Endothelial cell of umbilical vein (primary cell): ENCODE measurements at regions not wholly inside any gene's neighbourhood (a gene's known extent, or its start where the extent isn't known, plus 50 kb on each side); places are given as distances from the start of the nearest gene placed in this dataset.

Source experiments
- BruUV-seq: library from RNA; stranded (reverse); fragments of 400-500 nt; replicated peaks from 2 replicates; lab custom pipeline; 2021; lab: Mats Ljungman, UMichigan
- CTCF ChIA-PET: fragments of 300-600, 350-600 bp; sonication (Branson Sonifier 250); formaldehyde crosslinking; loops from one replicate; lab custom pipeline; 2021; ENCODE audit warnings: antibody characterized with exemption, inconsistent platforms; lab: Charles Lee
- POLR2A ChIA-PET: fragments of 300-600, 350-600 bp; sonication (Branson Sonifier 250); formaldehyde crosslinking; loops from one replicate; lab custom pipeline; 2021; ENCODE audit warnings: antibody characterized with exemption, inconsistent platforms; lab: Charles Lee
- DNase-seq: peaks from one replicate; pipeline ENCODE4 v3.0.0-alpha.2; 2011; ENCODE audit warnings: low read depth, low spot score
- FAIRE-seq: peaks from 2 replicates; lab custom pipeline; 2011; peaks lifted over from hg19 to GRCh38; lab: Jason Lieb, UNC
- H2AFZ ChIP-seq: 2 replicates; pipeline ENCODE4 v1.6.0; 2012; ENCODE audit warnings: low read depth, low read length, control low read depth, inconsistent platforms
- H3K27ac ChIP-seq: 2 replicates; pipeline ENCODE4 v1.5.1; 2011; ENCODE audit warnings: low read depth, mild to moderate bottlenecking, control low read depth, low read length, moderate library complexity; ENCODE audit not compliant: insufficient read depth
- H3K27me3 ChIP-seq, 2 experiments: 2 replicates each; pipeline versions ENCODE4 v1.6.0 to v1.6.1; 2011; ENCODE audit warnings: low read length in 2 of 2, mixed read lengths in 1 of 2; ENCODE audit not compliant: control insufficient read depth in 2 of 2, insufficient read depth in 2 of 2
- H3K36me3 ChIP-seq, 2 experiments: 2 replicates in 1 of 2; 3 replicates in 1 of 2; pipeline ENCODE4 v1.5.1; 2011; ENCODE audit warnings: low read length in 2 of 2, mild to moderate bottlenecking in 1 of 2, moderate library complexity in 1 of 2; ENCODE audit not compliant: control insufficient read depth in 2 of 2, insufficient read depth in 2 of 2; ENCODE audit errors: extremely low read depth in 1 of 2
- H3K4me1 ChIP-seq: 3 replicates; pipeline ENCODE4 v1.5.1; 2011; ENCODE audit warnings: mild to moderate bottlenecking, low read length; ENCODE audit not compliant: control insufficient read depth, insufficient read depth; ENCODE audit errors: extremely low read depth
- H3K4me2 ChIP-seq: 2 replicates; pipeline ENCODE4 v1.6.1; 2011; ENCODE audit warnings: low read length, control low read depth, mixed read lengths; ENCODE audit not compliant: insufficient read depth
- H3K4me3 ChIP-seq, 3 experiments: fragments of 200-600 bp in 1 of 3; sonication (generic), shearing (Covaris generic) in 1 of 3; replicated peaks in 1 of 3; 2 replicates each; pipeline ENCODE4 v1.5.1; 2011 to 2016; ENCODE audit warnings: control low read depth in 3 of 3, low read length in 3 of 3, mild to moderate bottlenecking in 2 of 3, inconsistent platforms in 1 of 3, low read depth in 1 of 3, moderate library complexity in 1 of 3; ENCODE audit not compliant: insufficient read depth in 1 of 3
- H3K79me2 ChIP-seq: 2 replicates; pipeline ENCODE4 v1.6.0; 2012; ENCODE audit warnings: low read length, inconsistent platforms; ENCODE audit not compliant: control insufficient read depth, insufficient read depth
- H3K9ac ChIP-seq: replicated peaks from 2 replicates; pipeline ENCODE3; 2011; ENCODE audit warnings: low read length, control low read depth; ENCODE audit not compliant: insufficient read depth; ENCODE audit errors: extremely low read depth
- H3K9me1 ChIP-seq: replicated peaks from 3 replicates; pipeline ENCODE4 v1.6.0; 2011; ENCODE audit warnings: mild to moderate bottlenecking, low read length; ENCODE audit not compliant: control insufficient read depth, insufficient read depth; ENCODE audit errors: extremely low read depth
- H3K9me3 ChIP-seq: replicated peaks from 2 replicates; pipeline ENCODE4 v1.5.1; 2012; ENCODE audit warnings: low read length, inconsistent platforms; ENCODE audit not compliant: control insufficient read depth, insufficient read depth
- H4K20me1 ChIP-seq: replicated peaks from 2 replicates; pipeline ENCODE3; 2011; ENCODE audit warnings: mild to moderate bottlenecking, low read length; ENCODE audit not compliant: control insufficient read depth, insufficient read depth; ENCODE audit errors: extremely low read depth
- EZH2 ChIP-seq: IDR thresholded peaks from 2 replicates; pipeline ENCODE4 v1.6.1; 2012; ENCODE audit warnings: borderline replicate concordance, low read depth, mild to moderate bottlenecking, moderate library complexity, low read length, inconsistent platforms; ENCODE audit not compliant: severe bottlenecking
- FOS ChIP-seq: IDR thresholded peaks from 2 replicates; pipeline ENCODE4 v1.6.1; 2011; ENCODE audit warnings: mild to moderate bottlenecking, low read length, moderate library complexity, borderline replicate concordance; ENCODE audit not compliant: insufficient read depth
- GATA2 ChIP-seq: IDR thresholded peaks from 2 replicates; pipeline ENCODE4 v1.7.0; 2011; ENCODE audit warnings: low read depth, mild to moderate bottlenecking, moderate library complexity, mixed read lengths, low read length; ENCODE audit not compliant: insufficient read length, insufficient read depth
- JUN ChIP-seq: IDR thresholded peaks from 2 replicates; pipeline ENCODE4 v1.6.1; 2011; ENCODE audit warnings: borderline replicate concordance, low read depth; ENCODE audit not compliant: insufficient read length, insufficient read depth
- MYC ChIP-seq: IDR thresholded peaks from one replicate; pipeline ENCODE4 v1.6.1; 2011; ENCODE audit warnings: mild to moderate bottlenecking, low read depth, low read length
- POLR2A ChIP-seq: IDR thresholded peaks from 2 replicates; pipeline ENCODE4 v1.6.1; 2012; ENCODE audit warnings: low read depth, mild to moderate bottlenecking, control low read depth, low read length
- POLR2AphosphoS5 ChIP-seq: IDR thresholded peaks from 2 replicates; pipeline ENCODE4 v1.6.1; 2012; ENCODE audit warnings: low read depth, mild to moderate bottlenecking, control low read depth, low read length, moderate library complexity; ENCODE audit not compliant: insufficient read depth
- dilution Hi-C: fragments of 300-500 bp; cut with MboI; formaldehyde crosslinking; loops from one replicate; pipeline ENCODE4 v1.15.0; 2019; ENCODE audit warnings: low sequenced_read_pairs; ENCODE audit not compliant: extremely low pct_ligation_motif_present
- intact Hi-C: fragments of 100-400 bp; cut with micrococcal nuclease; formaldehyde crosslinking; loops from one replicate; pipeline ENCODE4 v1.10.0; 2022
- TF ChIP-seq, protein P1 (sequence below), 2 donors: IDR thresholded peaks; 1 replicate in 1 of 2; 2 replicates in 1 of 2; pipeline ENCODE4 v1.5.1; 2011; ENCODE audit warnings: low read length in 2 of 2, mild to moderate bottlenecking in 2 of 2, moderate library complexity in 2 of 2, control low read depth in 1 of 2, inconsistent platforms in 1 of 2, low read depth in 1 of 2; ENCODE audit not compliant: insufficient read depth in 1 of 2; ENCODE audit errors: extremely low read depth in 1 of 2
- TF ChIP-seq, protein P2 (sequence below): IDR thresholded peaks from 2 replicates; pipeline ENCODE4 v1.6.1; 2011; ENCODE audit not compliant: insufficient read depth, insufficient read length

DNA sequence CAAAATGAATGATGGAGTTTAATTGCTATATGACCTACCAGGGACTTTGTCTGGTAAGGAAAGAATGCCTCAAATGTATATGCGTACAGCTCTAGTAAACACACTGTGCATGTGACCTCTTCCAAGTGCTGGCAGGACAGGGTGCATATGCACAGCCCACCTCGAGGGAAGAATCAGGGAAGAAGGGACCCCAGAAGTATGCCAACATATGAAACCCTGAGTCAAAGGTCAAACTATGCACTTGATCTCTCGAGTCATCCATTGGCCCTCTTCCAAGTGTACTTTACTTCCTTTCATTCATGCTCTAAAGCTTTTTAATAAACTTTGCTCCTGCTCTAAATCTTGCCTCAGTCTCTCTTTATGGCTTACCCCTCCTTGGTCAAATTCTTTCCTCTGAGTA lies 804.6 kb upstream of the COX7C start:
- H3K9me1 ChIP-seq, result no peaks in the 10 kb centered on the region
- ChIA-PET CTCF (no interaction called here), POLR2A (no interaction called here)
- H2AFZ ChIP-seq, result no peak overlapping the region
- no peak overlapping the region for H3K4me3 ChIP-seq
- intact Hi-C loops, result no loop called here
- H3K79me2 ChIP-seq, result no peaks in the 10 kb centered on the region
- no peak for TF ChIP-seq POLR2AphosphoS5
- no peak for TF ChIP-seq GATA2
- TF ChIP-seq FOS, result no peak
- no peak for TF ChIP-seq POLR2A
- TF ChIP-seq, protein P1, sequence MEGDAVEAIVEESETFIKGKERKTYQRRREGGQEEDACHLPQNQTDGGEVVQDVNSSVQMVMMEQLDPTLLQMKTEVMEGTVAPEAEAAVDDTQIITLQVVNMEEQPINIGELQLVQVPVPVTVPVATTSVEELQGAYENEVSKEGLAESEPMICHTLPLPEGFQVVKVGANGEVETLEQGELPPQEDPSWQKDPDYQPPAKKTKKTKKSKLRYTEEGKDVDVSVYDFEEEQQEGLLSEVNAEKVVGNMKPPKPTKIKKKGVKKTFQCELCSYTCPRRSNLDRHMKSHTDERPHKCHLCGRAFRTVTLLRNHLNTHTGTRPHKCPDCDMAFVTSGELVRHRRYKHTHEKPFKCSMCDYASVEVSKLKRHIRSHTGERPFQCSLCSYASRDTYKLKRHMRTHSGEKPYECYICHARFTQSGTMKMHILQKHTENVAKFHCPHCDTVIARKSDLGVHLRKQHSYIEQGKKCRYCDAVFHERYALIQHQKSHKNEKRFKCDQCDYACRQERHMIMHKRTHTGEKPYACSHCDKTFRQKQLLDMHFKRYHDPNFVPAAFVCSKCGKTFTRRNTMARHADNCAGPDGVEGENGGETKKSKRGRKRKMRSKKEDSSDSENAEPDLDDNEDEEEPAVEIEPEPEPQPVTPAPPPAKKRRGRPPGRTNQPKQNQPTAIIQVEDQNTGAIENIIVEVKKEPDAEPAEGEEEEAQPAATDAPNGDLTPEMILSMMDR (IDR thresholded peaks at IDR 0.05; ENCODE audit: extremely low read depth in 1 of 2, insufficient read depth in 1 of 2, low read depth in 1 of 2, low read length in 2 of 2), result no peak
- no peak for TF ChIP-seq JUN
- no peak for TF ChIP-seq EZH2
- TF ChIP-seq MYC, result no peak
- TF ChIP-seq, protein P2, sequence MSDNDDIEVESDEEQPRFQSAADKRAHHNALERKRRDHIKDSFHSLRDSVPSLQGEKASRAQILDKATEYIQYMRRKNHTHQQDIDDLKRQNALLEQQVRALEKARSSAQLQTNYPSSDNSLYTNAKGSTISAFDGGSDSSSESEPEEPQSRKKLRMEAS, result no peak
- dilution Hi-C loops, result no loop called here
- H3K27ac ChIP-seq, result no peak overlapping the region
- FAIRE-seq (no peak), DNase-seq (no peak)
- H3K9me3 ChIP-seq, result no peaks in the 10 kb centered on the region
- H3K9ac ChIP-seq, result no peak overlapping the region
- no peaks in the 10 kb centered on the region for H3K36me3 ChIP-seq
- H3K4me1 ChIP-seq, result no peaks in the 10 kb centered on the region
- H3K27me3 ChIP-seq, result no peaks in the 10 kb centered on the region
- H4K20me1 ChIP-seq, result no peaks in the 10 kb centered on the region
- H3K4me2 ChIP-seq, result no peak overlapping the region
- no TSS peak for BruUV-seq
